Sigmoid colon (tissue), 6 donors: ENCODE measurements at regions not wholly inside any gene's neighbourhood (a gene's known extent, or its start where the extent isn't known, plus 50 kb on each side); places are given as distances from the start of the nearest gene placed in this dataset.
"Not testable (repeated sequence)": the region's sequence is repeated elsewhere in the genome, so short reads cannot be mapped to it uniquely, and the experiment has no call there.

Experiments used
- DNase-seq: peaks from one replicate; pipeline ENCODE4 v3.0.0-alpha.2; 2019
- H3K27ac ChIP-seq, 4 donors: fragments of 200-600 bp; sonication (generic); one replicate each; pipeline ENCODE4 v1.5.1; 2016 to 2019; ENCODE audit warnings: mild to moderate bottlenecking in 1 of 4
- H3K27me3 ChIP-seq, 3 donors: fragments of 200-600 bp; sonication (generic); one replicate each; pipeline ENCODE4 v1.5.1; 2019; ENCODE audit warnings: mild to moderate bottlenecking in 1 of 3
- H3K36me3 ChIP-seq, 4 donors: fragments of 200-600 bp; sonication (generic); one replicate each; pipeline ENCODE4 v1.5.1; 2016 to 2019
- H3K4me1 ChIP-seq, 4 donors: fragments of 200-600 bp; sonication (generic); one replicate each; pipeline ENCODE4 v1.5.1; 2017 to 2019
- H3K4me3 ChIP-seq, 4 donors: fragments of 200-600 bp; sonication (generic); one replicate each; pipeline ENCODE4 v1.5.1; 2017 to 2019; ENCODE audit warnings: mild to moderate bottlenecking in 2 of 4, moderate library complexity in 1 of 4
- H3K9me3 ChIP-seq, 4 donors: fragments of 200-600 bp in 3 of 4; sonication (generic) in 3 of 4; one replicate each; pipeline versions ENCODE4 v1.5.1 to v1.6.1; 2013 to 2019
- EP300 ChIP-seq, 4 donors: sonication (generic); formaldehyde crosslinking; IDR thresholded peaks; one replicate each; pipeline ENCODE4 v1.6.1; 2017; ENCODE audit warnings: antibody characterized with exemption in 4 of 4
- POLR2A ChIP-seq, 2 donors: fragments of 450-650 bp; IDR thresholded peaks; one replicate each; pipeline ENCODE4 v1.6.1; 2016; ENCODE audit warnings: antibody characterized with exemption in 2 of 2, mild to moderate bottlenecking in 2 of 2, moderate library complexity in 2 of 2
- POLR2AphosphoS5 ChIP-seq, 4 donors: sonication (generic); formaldehyde crosslinking; IDR thresholded peaks; one replicate each; pipeline ENCODE4 v1.6.1; 2017; ENCODE audit warnings: antibody characterized with exemption in 4 of 4
- WGBS, 2 donors: extraction: QIAGEN DNeasy Blood & Tissue Kit; methylation state at CpG; one replicate each; pipeline ENCODE4 v1.1.7; 2013; 5-methylcytosine and 5-hydroxymethylcytosine counted together
- intact Hi-C: fragments of 100-400 bp; cut with DNase I; formaldehyde crosslinking; loops from one replicate; pipeline ENCODE4 v1.15.1; 2023
- TF ChIP-seq, protein P1 (sequence below), 4 experiments: fragments of 450-650 bp in 3 of 4; fragments of 200-600 bp in 1 of 4; IDR thresholded peaks; one replicate each; pipeline ENCODE4 v1.5.1; 2016 to 2019; ENCODE audit warnings: antibody characterized with exemption in 4 of 4, mild to moderate bottlenecking in 3 of 4, moderate library complexity in 2 of 4
- donor health status: healthy with polysubstance abuse.
- donor health status: healthy.

DNA sequence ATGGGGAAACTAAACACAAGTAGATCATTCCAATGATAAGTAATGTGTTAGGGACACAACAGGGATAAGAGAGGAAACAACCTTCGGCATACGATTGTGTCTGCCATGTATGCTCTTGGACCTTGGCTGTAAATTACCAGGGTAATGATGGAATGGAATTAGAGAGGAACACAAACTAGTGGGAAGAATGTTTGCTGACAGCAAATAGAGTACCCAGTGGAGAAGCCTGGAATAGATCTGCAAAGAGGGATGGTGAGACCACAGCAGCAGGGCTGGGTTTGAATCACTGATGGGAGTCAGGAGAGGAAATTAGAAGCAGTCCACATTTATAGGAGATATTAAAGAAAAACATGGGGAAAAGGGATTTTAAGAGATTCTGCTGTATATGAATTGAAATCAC, 172.8 kb downstream of the LRIG3 start:
- no peak overlapping the region for H3K4me3 ChIP-seq
- DNase-seq, result no peak
- 68 to 90% methylated on average over 2 of the region's 2 CpGs for WGBS, 2 donors
- H3K27me3 ChIP-seq, result no peaks in the 10 kb centered on the region
- H3K27ac ChIP-seq, result no peak overlapping the region
- no peaks in the 10 kb centered on the region for H3K9me3 ChIP-seq
- no peaks in the 10 kb centered on the region for H3K36me3 ChIP-seq
- H3K4me1 ChIP-seq, result no peaks in the 10 kb centered on the region
- intact Hi-C loops, result no loop called here
- TF ChIP-seq POLR2A (IDR thresholded peaks at IDR 0.05) (no peak), POLR2AphosphoS5 (IDR thresholded peaks at IDR 0.05) (no peak), EP300 (IDR thresholded peaks at IDR 0.05) (no peak)
- TF ChIP-seq, protein P1, sequence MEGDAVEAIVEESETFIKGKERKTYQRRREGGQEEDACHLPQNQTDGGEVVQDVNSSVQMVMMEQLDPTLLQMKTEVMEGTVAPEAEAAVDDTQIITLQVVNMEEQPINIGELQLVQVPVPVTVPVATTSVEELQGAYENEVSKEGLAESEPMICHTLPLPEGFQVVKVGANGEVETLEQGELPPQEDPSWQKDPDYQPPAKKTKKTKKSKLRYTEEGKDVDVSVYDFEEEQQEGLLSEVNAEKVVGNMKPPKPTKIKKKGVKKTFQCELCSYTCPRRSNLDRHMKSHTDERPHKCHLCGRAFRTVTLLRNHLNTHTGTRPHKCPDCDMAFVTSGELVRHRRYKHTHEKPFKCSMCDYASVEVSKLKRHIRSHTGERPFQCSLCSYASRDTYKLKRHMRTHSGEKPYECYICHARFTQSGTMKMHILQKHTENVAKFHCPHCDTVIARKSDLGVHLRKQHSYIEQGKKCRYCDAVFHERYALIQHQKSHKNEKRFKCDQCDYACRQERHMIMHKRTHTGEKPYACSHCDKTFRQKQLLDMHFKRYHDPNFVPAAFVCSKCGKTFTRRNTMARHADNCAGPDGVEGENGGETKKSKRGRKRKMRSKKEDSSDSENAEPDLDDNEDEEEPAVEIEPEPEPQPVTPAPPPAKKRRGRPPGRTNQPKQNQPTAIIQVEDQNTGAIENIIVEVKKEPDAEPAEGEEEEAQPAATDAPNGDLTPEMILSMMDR (IDR thresholded peaks at IDR 0.05), result no peak

DNA sequence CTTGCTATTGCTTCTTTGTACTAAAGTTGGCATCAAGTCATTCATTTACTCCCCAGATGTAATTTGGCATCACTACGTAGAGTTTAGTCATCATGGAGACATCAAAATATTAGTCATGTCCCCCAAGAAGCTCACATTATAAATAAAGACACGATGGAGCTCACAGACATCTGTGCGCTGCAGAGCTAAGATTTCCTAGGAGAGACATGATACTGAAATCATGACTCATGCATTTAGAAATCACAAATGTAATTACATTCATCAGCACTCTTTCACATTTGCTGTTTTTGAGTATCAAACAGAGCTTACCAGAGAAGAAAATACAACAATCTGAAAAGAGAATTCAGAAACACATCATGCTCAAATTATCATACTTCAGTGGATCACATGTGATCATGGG, 169.8 kb downstream of the LRIG3 start:
- no peak for DNase-seq
- intact Hi-C loops, result no loop called here
- no peak overlapping the region for H3K4me3 ChIP-seq
- 76% methylated on average over 3 of the region's 3 CpGs for WGBS, 2 donors
- H3K36me3 ChIP-seq, result no peaks in the 10 kb centered on the region
- H3K27ac ChIP-seq, result no peak overlapping the region
- H3K27me3 ChIP-seq, result no peaks in the 10 kb centered on the region
- TF ChIP-seq POLR2A (IDR thresholded peaks at IDR 0.05) (no peak), POLR2AphosphoS5 (IDR thresholded peaks at IDR 0.05) (no peak), EP300 (IDR thresholded peaks at IDR 0.05) (no peak)
- TF ChIP-seq, protein P1 (IDR thresholded peaks at IDR 0.05), result no peak
- no peaks in the 10 kb centered on the region for H3K4me1 ChIP-seq
- H3K9me3 ChIP-seq, result no peaks in the 10 kb centered on the region

- Histone ChIP-seq H3K27me3 (no peaks in the 10 kb centered on the region), H3K4me3 (no peak overlapping the region), H3K4me1 (no peaks in the 10 kb centered on the region), H3K36me3 (no peaks in the 10 kb centered on the region), H3K27ac (no peak overlapping the region), H3K9me3 (no peaks in the 10 kb centered on the region)
- 79 to 89% methylated on average over 7 of the region's 7 CpGs for WGBS, 2 donors
- no peak for TF ChIP-seq POLR2A (IDR thresholded peaks at IDR 0.05)
- no peak for TF ChIP-seq POLR2AphosphoS5 (IDR thresholded peaks at IDR 0.05)
- TF ChIP-seq EP300 (IDR thresholded peaks at IDR 0.05), result no peak
- TF ChIP-seq, protein P1 (IDR thresholded peaks at IDR 0.05), result no peak
- intact Hi-C loops, result no loop called here
- DNase-seq, result no peak
Observed at GRCh38 chr12:58757422-58757821, 162.9 kb downstream of the LRIG3 start.

GRCh38 chr12:58759745-58760144, 160.6 kb downstream of the LRIG3 start:
- H3K27ac ChIP-seq, H3K4me3 ChIP-seq, H3K36me3 ChIP-seq, H3K4me1 ChIP-seq, H3K27me3 ChIP-seq, H3K9me3 ChIP-seq, DNase-seq, intact Hi-C loops: not testable (repeated sequence)
- 0 to 64% methylated on average over 1 of the region's 1 CpG for WGBS, 2 donors

- H3K27ac ChIP-seq, result no peak overlapping the region
- TF ChIP-seq, protein P1 (IDR thresholded peaks at IDR 0.05), result no peak
- TF ChIP-seq EP300 (IDR thresholded peaks at IDR 0.05), result no peak
- no peak for TF ChIP-seq POLR2AphosphoS5 (IDR thresholded peaks at IDR 0.05)
- TF ChIP-seq POLR2A (IDR thresholded peaks at IDR 0.05), result no peak
- 94 to 95% methylated on average over 1 of the region's 1 CpG for WGBS, 2 donors
Observed at GRCh38 chr12:58761308-58761707, 159.0 kb downstream of the LRIG3 start.

More at GRCh38 chr12:58761308-58761707, 159.0 kb downstream of the LRIG3 start:
- Histone ChIP-seq H3K4me3 (no peak overlapping the region), H3K36me3 (no peaks in the 10 kb centered on the region), H3K9me3 (no peaks in the 10 kb centered on the region), H3K4me1 (peaks cover 0 to 20% (median 5%) of the 10 kb centered on the region in 4 donors), H3K27me3 (no peaks in the 10 kb centered on the region)
- intact Hi-C loops, result no loop called here
- no peak for DNase-seq
